ENCODE measurements at regions not wholly inside any gene's neighbourhood (a gene's known extent, or its start where the extent isn't known, plus 50 kb on each side); places are given as distances from the start of the nearest gene placed in this dataset.

DNA sequence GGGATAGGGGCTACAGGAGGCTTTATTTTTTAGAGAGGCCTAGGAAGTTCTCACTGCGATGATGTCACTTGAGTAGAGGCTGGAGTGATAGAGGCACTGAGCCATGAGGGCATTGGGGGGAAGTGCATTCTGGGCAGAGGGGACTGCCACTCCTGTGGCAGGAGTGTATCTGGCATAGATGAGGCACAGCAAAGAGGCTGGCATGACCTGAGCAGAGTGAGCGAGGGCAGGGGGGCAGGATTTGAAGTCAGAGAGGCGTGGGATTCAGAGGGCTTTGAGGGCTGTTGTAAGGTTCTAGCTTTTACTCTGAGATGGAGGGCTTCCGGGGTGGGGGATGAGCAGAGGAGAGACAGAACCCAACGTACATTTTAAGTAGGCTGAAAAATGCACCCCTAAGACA lies 91.9 kb upstream of the SH3PXD2B start:
- no peaks in the 10 kb centered on the region for H3K9me2 ChIP-seq (replicated peaks; ENCODE audit: insufficient read depth)
- H3K36me3 ChIP-seq (replicated peaks; ENCODE audit: insufficient read depth, low read depth), result no peaks in the 10 kb centered on the region
- H3K27ac ChIP-seq, result no peak overlapping the region
- TF ChIP-seq EZH2 (IDR thresholded peaks at IDR 0.05; ENCODE audit: borderline replicate concordance) (no peak), EZH2phosphoT487 (IDR thresholded peaks at IDR 0.05; ENCODE audit: low read depth, severe bottlenecking, unreplicated experiment) (no peak)
- TF ChIP-seq, protein P1, sequence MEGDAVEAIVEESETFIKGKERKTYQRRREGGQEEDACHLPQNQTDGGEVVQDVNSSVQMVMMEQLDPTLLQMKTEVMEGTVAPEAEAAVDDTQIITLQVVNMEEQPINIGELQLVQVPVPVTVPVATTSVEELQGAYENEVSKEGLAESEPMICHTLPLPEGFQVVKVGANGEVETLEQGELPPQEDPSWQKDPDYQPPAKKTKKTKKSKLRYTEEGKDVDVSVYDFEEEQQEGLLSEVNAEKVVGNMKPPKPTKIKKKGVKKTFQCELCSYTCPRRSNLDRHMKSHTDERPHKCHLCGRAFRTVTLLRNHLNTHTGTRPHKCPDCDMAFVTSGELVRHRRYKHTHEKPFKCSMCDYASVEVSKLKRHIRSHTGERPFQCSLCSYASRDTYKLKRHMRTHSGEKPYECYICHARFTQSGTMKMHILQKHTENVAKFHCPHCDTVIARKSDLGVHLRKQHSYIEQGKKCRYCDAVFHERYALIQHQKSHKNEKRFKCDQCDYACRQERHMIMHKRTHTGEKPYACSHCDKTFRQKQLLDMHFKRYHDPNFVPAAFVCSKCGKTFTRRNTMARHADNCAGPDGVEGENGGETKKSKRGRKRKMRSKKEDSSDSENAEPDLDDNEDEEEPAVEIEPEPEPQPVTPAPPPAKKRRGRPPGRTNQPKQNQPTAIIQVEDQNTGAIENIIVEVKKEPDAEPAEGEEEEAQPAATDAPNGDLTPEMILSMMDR (IDR thresholded peaks at IDR 0.05; ENCODE audit: poor library complexity), result no peak
- H3K4me2 ChIP-seq, result no peak overlapping the region
- no peak overlapping the region for H3K4me3 ChIP-seq
- no peaks in the 10 kb centered on the region for H3K9me3 ChIP-seq (ENCODE audit: low read depth)
- H3K27me3 ChIP-seq, result no peaks in the 10 kb centered on the region
- H4K20me1 ChIP-seq (ENCODE audit: insufficient read depth, poor library complexity, severe bottlenecking), result no peaks in the 10 kb centered on the region
- H3K4me1 ChIP-seq (ENCODE audit: insufficient read depth), result peaks cover 21% of the 10 kb centered on the region
- H3K79me2 ChIP-seq, result no peaks in the 10 kb centered on the region
- no peak for DNase-seq (ENCODE audit: low spot score)
- no peak overlapping the region for H2AFZ ChIP-seq
- 97% methylated on average over 5 of the region's 5 CpGs for WGBS (ENCODE audit: low lambda C conversion rate, missing lambda C conversion rate)

- no peak for DNase-seq (ENCODE audit: low spot score)
- H3K27ac ChIP-seq, result no peak overlapping the region
- H3K9me3 ChIP-seq (ENCODE audit: low read depth), result no peaks in the 10 kb centered on the region
- WGBS (ENCODE audit: low lambda C conversion rate, missing lambda C conversion rate), result 70% methylated on average over 9 of the region's 9 CpGs
- H3K4me3 ChIP-seq, result no peak overlapping the region
- H3K79me2 ChIP-seq, result no peaks in the 10 kb centered on the region
- no peak overlapping the region for H3K4me2 ChIP-seq
- TF ChIP-seq, protein P1 (IDR thresholded peaks at IDR 0.05; ENCODE audit: poor library complexity), result no peak
- no peak for TF ChIP-seq EZH2 (IDR thresholded peaks at IDR 0.05; ENCODE audit: borderline replicate concordance)
- no peak for TF ChIP-seq EZH2phosphoT487 (IDR thresholded peaks at IDR 0.05; ENCODE audit: low read depth, severe bottlenecking, unreplicated experiment)
- no peaks in the 10 kb centered on the region for H3K36me3 ChIP-seq (replicated peaks; ENCODE audit: insufficient read depth, low read depth)
- H3K27me3 ChIP-seq, result no peaks in the 10 kb centered on the region
- H4K20me1 ChIP-seq (ENCODE audit: insufficient read depth, poor library complexity, severe bottlenecking), result no peaks in the 10 kb centered on the region
- no peak overlapping the region for H2AFZ ChIP-seq
- H3K4me1 ChIP-seq (ENCODE audit: insufficient read depth), result peaks cover 30% of the 10 kb centered on the region
- no peaks in the 10 kb centered on the region for H3K9me2 ChIP-seq (replicated peaks; ENCODE audit: insufficient read depth)
Observed at GRCh38 chr5:172545291-172545801, 91.0 kb upstream of the SH3PXD2B start.

DNA sequence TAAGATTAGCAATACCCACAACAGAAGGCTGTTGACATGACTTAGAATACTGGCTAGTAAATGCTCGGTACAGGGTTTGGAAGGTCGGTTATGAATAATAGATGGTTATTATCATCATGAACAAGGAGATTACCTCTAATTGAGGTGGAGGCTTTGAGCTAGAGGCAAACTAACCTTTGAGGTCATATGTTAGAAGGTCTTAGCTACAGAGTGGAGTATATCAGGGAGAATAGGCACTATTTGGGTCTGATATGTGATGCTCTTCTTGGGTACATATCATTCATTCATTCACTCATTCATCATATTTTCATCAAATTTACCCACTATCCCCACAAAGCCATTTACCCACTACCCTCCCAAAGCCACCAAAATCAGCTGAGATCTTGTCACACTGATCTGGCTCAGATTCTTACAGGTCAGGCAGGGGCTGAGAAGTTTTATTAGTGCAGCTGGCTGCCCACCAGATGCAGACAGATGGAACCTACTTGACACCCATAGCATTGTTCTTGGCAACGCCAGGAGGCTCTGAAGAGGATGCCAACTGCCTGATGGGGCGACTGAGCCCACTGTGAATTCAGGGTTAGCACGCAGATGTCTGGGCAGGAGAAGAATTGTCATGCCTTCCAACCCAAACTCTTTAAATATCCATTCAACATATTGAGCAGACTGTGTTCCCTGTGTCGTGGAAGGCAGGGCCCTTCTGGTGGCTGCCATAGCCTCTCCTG lies 90.2 kb upstream of the SH3PXD2B start:
- Histone ChIP-seq H3K4me1 (ENCODE audit: insufficient read depth) (peaks cover 30% of the 10 kb centered on the region), H3K79me2 (no peaks in the 10 kb centered on the region), H3K27ac (no peak overlapping the region), H3K4me2 (no peak overlapping the region), H3K9me3 (ENCODE audit: low read depth) (no peaks in the 10 kb centered on the region), H2AFZ (no peak overlapping the region), H3K36me3 (replicated peaks; ENCODE audit: insufficient read depth, low read depth) (no peaks in the 10 kb centered on the region), H3K4me3 (no peak overlapping the region), H3K9me2 (replicated peaks; ENCODE audit: insufficient read depth) (no peaks in the 10 kb centered on the region), H3K27me3 (no peaks in the 10 kb centered on the region), H4K20me1 (ENCODE audit: insufficient read depth, poor library complexity, severe bottlenecking) (no peaks in the 10 kb centered on the region)
- DNase-seq (ENCODE audit: low spot score), result no peak
- TF ChIP-seq, protein P1 (IDR thresholded peaks at IDR 0.05; ENCODE audit: poor library complexity), result no peak
- TF ChIP-seq EZH2phosphoT487 (IDR thresholded peaks at IDR 0.05; ENCODE audit: low read depth, severe bottlenecking, unreplicated experiment), result no peak
- TF ChIP-seq EZH2 (IDR thresholded peaks at IDR 0.05; ENCODE audit: borderline replicate concordance), result no peak
- 71% methylated on average over 6 of the region's 6 CpGs for WGBS (ENCODE audit: low lambda C conversion rate, missing lambda C conversion rate)
